ENCODE measurements at regions not wholly inside any gene's neighbourhood (a gene's known extent, or its start where the extent isn't known, plus 50 kb on each side); places are given as distances from the start of the nearest gene placed in this dataset.
"Not testable (repeated sequence)": the region's sequence is repeated elsewhere in the genome, so short reads cannot be mapped to it uniquely, and the experiment has no call there.

GRCh38 chrX:63281465-63281864, 69.7 kb downstream of the SPIN4 start:
- Histone ChIP-seq H3K4me3 (IDR thresholded peaks at IDR 0.05; ENCODE audit: insufficient read depth, low read depth, low read length) (no peak overlapping the region), H3K36me3 (ENCODE audit: insufficient read depth) (no peaks in the 10 kb centered on the region), H3K79me2 (ENCODE audit: insufficient read depth, low read depth) (no peaks in the 10 kb centered on the region), H3K27me3 (ENCODE audit: insufficient read depth, low read depth) (no peaks in the 10 kb centered on the region), H3K4me1 (ENCODE audit: low read depth, poor library complexity, severe bottlenecking) (no peaks in the 10 kb centered on the region), H3K9ac (no peak overlapping the region), H3K27ac (no peak overlapping the region), H4K20me1 (ENCODE audit: insufficient read depth) (no peaks in the 10 kb centered on the region), H2AFZ (ENCODE audit: low read depth) (no peak overlapping the region), H3K4me2 (no peak overlapping the region)
- TF ChIP-seq CTCF (conservative IDR thresholded peaks at IDR 0.05; ENCODE audit: low read depth, low read length): no peak

GRCh38 chrX:63277394-63277793, 73.7 kb downstream of the SPIN4 start:
- H3K4me1 ChIP-seq (ENCODE audit: low read depth, poor library complexity, severe bottlenecking); H4K20me1 ChIP-seq (ENCODE audit: insufficient read depth); H3K79me2 ChIP-seq (ENCODE audit: insufficient read depth, low read depth); H3K27me3 ChIP-seq (ENCODE audit: insufficient read depth, low read depth); H3K27ac ChIP-seq; H3K9ac ChIP-seq; H3K4me2 ChIP-seq; H3K36me3 ChIP-seq (ENCODE audit: insufficient read depth); H2AFZ ChIP-seq (ENCODE audit: low read depth); H3K4me3 ChIP-seq (IDR thresholded peaks at IDR 0.05; ENCODE audit: insufficient read depth, low read depth, low read length): not testable (repeated sequence)

DNA sequence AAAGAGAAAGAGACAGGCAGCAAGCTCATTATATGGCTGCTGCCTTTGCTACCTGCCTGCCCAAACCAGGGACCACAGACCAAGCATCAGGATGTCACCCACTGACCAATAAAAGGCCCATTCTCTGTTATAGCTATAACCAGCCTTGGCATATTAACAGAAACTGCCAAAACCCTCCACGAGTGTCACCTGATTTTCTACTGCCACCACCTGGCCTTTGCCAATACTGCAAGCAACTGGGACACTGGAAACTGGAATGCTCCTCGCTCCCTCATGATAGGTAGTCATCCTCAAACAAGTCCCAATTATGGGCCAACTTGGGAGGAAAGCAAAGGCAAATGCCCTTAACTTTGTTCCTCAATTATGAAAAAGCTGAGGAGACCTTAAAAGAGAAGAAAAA, 76.0 kb downstream of the SPIN4 start:
- Histone ChIP-seq H3K4me2 (no peak overlapping the region), H4K20me1 (ENCODE audit: insufficient read depth) (no peaks in the 10 kb centered on the region), H3K79me2 (ENCODE audit: insufficient read depth, low read depth) (no peaks in the 10 kb centered on the region), H3K27ac (no peak overlapping the region), H2AFZ (ENCODE audit: low read depth) (no peak overlapping the region), H3K36me3 (ENCODE audit: insufficient read depth) (no peaks in the 10 kb centered on the region), H3K9ac (no peak overlapping the region), H3K27me3 (ENCODE audit: insufficient read depth, low read depth) (no peaks in the 10 kb centered on the region), H3K4me3 (IDR thresholded peaks at IDR 0.05; ENCODE audit: insufficient read depth, low read depth, low read length) (no peak overlapping the region), H3K4me1 (ENCODE audit: low read depth, poor library complexity, severe bottlenecking) (no peaks in the 10 kb centered on the region)
- peak; percentile 67 for TF ChIP-seq CTCF (conservative IDR thresholded peaks at IDR 0.05; ENCODE audit: low read depth, low read length)

GRCh38 chrX:63270873-63271272, 80.3 kb downstream of the SPIN4 start:
- Histone ChIP-seq H3K79me2 (ENCODE audit: insufficient read depth, low read depth) (no peaks in the 10 kb centered on the region), H2AFZ (ENCODE audit: low read depth) (no peak overlapping the region), H3K9ac (no peak overlapping the region), H3K27ac (no peak overlapping the region), H3K4me2 (no peak overlapping the region), H3K4me3 (IDR thresholded peaks at IDR 0.05; ENCODE audit: insufficient read depth, low read depth, low read length) (no peak overlapping the region), H3K36me3 (ENCODE audit: insufficient read depth) (no peaks in the 10 kb centered on the region), H3K27me3 (ENCODE audit: insufficient read depth, low read depth) (no peaks in the 10 kb centered on the region), H3K4me1 (ENCODE audit: low read depth, poor library complexity, severe bottlenecking) (no peaks in the 10 kb centered on the region), H4K20me1 (ENCODE audit: insufficient read depth) (no peaks in the 10 kb centered on the region)
- TF ChIP-seq CTCF (conservative IDR thresholded peaks at IDR 0.05; ENCODE audit: low read depth, low read length): no peak

DNA sequence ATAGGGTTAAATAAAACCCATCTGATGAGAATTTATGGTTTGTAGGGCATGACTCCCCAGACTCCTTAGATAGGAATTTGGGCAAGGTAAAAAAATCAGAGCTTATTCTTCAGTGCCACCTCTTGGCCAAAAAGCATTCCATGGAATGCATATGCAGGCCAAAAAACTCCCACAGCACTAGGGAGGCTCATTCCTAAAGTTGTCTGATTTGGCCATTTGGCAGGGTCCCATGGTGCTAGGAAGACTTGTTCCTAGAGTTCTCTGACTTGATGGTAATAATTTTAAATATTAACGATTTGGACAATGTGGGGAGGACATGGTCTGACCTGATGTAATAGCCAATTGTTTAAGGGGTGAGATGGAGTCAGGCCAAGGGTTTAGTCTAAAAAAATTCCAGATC, 93.0 kb downstream of the SPIN4 start:
- Histone ChIP-seq H3K36me3 (ENCODE audit: insufficient read depth) (no peaks in the 10 kb centered on the region), H3K27me3 (ENCODE audit: insufficient read depth, low read depth) (no peaks in the 10 kb centered on the region), H3K27ac (no peak overlapping the region), H3K4me1 (ENCODE audit: low read depth, poor library complexity, severe bottlenecking) (no peaks in the 10 kb centered on the region), H3K79me2 (ENCODE audit: insufficient read depth, low read depth) (no peaks in the 10 kb centered on the region), H3K4me2 (no peak overlapping the region), H3K9ac (no peak overlapping the region), H4K20me1 (ENCODE audit: insufficient read depth) (no peaks in the 10 kb centered on the region), H2AFZ (ENCODE audit: low read depth) (no peak overlapping the region), H3K4me3 (IDR thresholded peaks at IDR 0.05; ENCODE audit: insufficient read depth, low read depth, low read length) (no peak overlapping the region)
- TF ChIP-seq CTCF (conservative IDR thresholded peaks at IDR 0.05; ENCODE audit: low read depth, low read length): no peak

Measured in KMS-11 (cell line).